ENCODE measurements at regions not wholly inside any gene's neighbourhood (a gene's known extent, or its start where the extent isn't known, plus 50 kb on each side); places are given as distances from the start of the nearest gene placed in this dataset.

DNA sequence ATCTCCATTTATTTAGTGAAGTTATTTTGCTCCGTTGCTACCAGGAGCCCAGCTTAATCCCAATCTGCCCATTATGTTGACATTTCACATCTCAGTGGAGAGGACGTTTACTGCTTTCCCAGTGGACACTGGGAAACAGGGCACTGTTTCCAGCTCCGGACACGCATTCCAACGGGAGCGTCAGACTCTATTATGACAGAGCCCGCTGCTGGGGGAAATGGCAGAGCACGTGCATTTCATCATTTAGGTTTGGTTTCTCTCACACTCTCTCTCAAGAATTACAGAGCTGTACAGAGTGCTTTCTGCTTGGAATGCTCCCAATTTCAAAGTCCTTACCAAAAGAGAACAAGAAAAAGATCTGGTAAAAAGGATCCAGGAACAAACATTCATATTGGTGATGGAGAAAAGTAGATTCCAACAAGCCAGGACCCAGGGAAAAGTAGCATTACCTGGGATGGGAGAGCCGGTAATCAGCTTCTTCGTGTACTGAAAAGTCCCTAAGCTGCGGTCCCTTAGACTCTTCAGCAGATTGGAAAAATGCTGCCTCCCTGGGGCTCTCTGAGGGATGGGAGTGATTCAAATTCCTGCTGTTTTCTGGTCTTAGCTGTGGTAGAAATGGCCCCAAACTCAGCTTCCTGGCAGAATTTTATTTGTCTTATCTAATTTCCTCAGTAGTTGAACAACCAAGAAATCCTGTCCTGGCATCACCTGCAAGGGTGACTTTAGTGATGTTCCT, 136.0 kb upstream of the THBS1 start:
- in situ Hi-C loops (cut with HindIII; ENCODE audit: low pct_unique_long_range_greater_than_20kb, low sequenced_read_pairs), result no loop called here
- intact Hi-C loops (cut with micrococcal nuclease; ENCODE audit: unreplicated experiment), result no loop called here
- ATAC-seq, result no peak
- Histone ChIP-seq H3K4me3 (ENCODE audit: low read depth in 2 of 2, low read length in 2 of 2) (no peak overlapping the region), H3K36me3 (ENCODE audit: control insufficient read depth, insufficient read depth, low read length) (no peaks in the 10 kb centered on the region), H3K27me3 (ENCODE audit: control insufficient read depth, insufficient read depth, low read length) (no peaks in the 10 kb centered on the region), H3K4me1 (ENCODE audit: control insufficient read depth, insufficient read depth, low read length) (no peaks in the 10 kb centered on the region), H3K27ac (ENCODE audit: low read length) (no peak overlapping the region), H3K9me3 (ENCODE audit: control insufficient read depth, insufficient read depth, low read depth, low read length) (no peaks in the 10 kb centered on the region)
- no peak for DNase-seq (ENCODE audit: low read depth, low spot score)
- TF ChIP-seq TCF7L2 (IDR thresholded peaks at IDR 0.05; ENCODE audit: low read depth, low read length) (no peak), SIN3A (IDR thresholded peaks at IDR 0.05; ENCODE audit: borderline replicate concordance, insufficient read depth, low read depth, low read length) (no peak), POLR2AphosphoS5 (IDR thresholded peaks at IDR 0.05; ENCODE audit: low read depth, low read length) (no peak)
- TF ChIP-seq, protein P1, sequence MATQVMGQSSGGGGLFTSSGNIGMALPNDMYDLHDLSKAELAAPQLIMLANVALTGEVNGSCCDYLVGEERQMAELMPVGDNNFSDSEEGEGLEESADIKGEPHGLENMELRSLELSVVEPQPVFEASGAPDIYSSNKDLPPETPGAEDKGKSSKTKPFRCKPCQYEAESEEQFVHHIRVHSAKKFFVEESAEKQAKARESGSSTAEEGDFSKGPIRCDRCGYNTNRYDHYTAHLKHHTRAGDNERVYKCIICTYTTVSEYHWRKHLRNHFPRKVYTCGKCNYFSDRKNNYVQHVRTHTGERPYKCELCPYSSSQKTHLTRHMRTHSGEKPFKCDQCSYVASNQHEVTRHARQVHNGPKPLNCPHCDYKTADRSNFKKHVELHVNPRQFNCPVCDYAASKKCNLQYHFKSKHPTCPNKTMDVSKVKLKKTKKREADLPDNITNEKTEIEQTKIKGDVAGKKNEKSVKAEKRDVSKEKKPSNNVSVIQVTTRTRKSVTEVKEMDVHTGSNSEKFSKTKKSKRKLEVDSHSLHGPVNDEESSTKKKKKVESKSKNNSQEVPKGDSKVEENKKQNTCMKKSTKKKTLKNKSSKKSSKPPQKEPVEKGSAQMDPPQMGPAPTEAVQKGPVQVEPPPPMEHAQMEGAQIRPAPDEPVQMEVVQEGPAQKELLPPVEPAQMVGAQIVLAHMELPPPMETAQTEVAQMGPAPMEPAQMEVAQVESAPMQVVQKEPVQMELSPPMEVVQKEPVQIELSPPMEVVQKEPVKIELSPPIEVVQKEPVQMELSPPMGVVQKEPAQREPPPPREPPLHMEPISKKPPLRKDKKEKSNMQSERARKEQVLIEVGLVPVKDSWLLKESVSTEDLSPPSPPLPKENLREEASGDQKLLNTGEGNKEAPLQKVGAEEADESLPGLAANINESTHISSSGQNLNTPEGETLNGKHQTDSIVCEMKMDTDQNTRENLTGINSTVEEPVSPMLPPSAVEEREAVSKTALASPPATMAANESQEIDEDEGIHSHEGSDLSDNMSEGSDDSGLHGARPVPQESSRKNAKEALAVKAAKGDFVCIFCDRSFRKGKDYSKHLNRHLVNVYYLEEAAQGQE (IDR thresholded peaks at IDR 0.05; ENCODE audit: insufficient read depth in 1 of 2, low read depth in 2 of 2, low read length in 1 of 2), result no peak
- TF ChIP-seq, protein P2, sequence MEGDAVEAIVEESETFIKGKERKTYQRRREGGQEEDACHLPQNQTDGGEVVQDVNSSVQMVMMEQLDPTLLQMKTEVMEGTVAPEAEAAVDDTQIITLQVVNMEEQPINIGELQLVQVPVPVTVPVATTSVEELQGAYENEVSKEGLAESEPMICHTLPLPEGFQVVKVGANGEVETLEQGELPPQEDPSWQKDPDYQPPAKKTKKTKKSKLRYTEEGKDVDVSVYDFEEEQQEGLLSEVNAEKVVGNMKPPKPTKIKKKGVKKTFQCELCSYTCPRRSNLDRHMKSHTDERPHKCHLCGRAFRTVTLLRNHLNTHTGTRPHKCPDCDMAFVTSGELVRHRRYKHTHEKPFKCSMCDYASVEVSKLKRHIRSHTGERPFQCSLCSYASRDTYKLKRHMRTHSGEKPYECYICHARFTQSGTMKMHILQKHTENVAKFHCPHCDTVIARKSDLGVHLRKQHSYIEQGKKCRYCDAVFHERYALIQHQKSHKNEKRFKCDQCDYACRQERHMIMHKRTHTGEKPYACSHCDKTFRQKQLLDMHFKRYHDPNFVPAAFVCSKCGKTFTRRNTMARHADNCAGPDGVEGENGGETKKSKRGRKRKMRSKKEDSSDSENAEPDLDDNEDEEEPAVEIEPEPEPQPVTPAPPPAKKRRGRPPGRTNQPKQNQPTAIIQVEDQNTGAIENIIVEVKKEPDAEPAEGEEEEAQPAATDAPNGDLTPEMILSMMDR (IDR thresholded peaks at IDR 0.05), result no peak
- POLR2A ChIA-PET, result no interaction called here
- BruUV-seq (replicated peaks), result no TSS peak
- CTCF ChIA-PET, result no interaction called here

DNA sequence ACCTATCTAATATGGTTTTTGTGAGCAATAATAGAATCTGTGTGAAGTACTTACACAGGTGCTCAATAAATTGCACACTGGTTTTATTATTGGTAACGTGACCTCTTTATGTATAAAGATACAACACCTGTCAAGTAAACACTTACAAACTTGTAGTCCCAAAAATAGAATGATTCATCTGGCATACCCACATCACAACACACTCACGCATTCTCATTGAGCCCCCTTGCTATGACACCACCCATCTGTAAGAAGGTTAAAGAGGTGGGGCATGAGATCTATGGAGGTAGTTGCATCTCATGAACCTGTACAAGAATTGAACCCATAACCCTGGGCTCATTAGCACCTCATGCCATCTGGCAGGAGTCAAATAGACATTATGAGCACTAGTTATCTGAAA, 134.9 kb upstream of the THBS1 start:
- no peak for DNase-seq (ENCODE audit: low read depth, low spot score)
- no peaks in the 10 kb centered on the region for H3K27me3 ChIP-seq (ENCODE audit: control insufficient read depth, insufficient read depth, low read length)
- H3K4me1 ChIP-seq (ENCODE audit: control insufficient read depth, insufficient read depth, low read length), result no peaks in the 10 kb centered on the region
- intact Hi-C loops (cut with micrococcal nuclease; ENCODE audit: unreplicated experiment), result no loop called here
- CTCF ChIA-PET, result no interaction called here
- BruUV-seq (replicated peaks), result no TSS peak
- no peak for ATAC-seq
- in situ Hi-C loops (cut with HindIII; ENCODE audit: low pct_unique_long_range_greater_than_20kb, low sequenced_read_pairs), result no loop called here
- no peak for TF ChIP-seq POLR2AphosphoS5 (IDR thresholded peaks at IDR 0.05; ENCODE audit: low read depth, low read length)
- TF ChIP-seq SIN3A (IDR thresholded peaks at IDR 0.05; ENCODE audit: borderline replicate concordance, insufficient read depth, low read depth, low read length), result no peak
- TF ChIP-seq, protein P1 (IDR thresholded peaks at IDR 0.05; ENCODE audit: insufficient read depth in 1 of 2, low read depth in 2 of 2, low read length in 1 of 2), result no peak
- TF ChIP-seq, protein P2 (IDR thresholded peaks at IDR 0.05), result no peak
- no peak for TF ChIP-seq TCF7L2 (IDR thresholded peaks at IDR 0.05; ENCODE audit: low read depth, low read length)
- no peak overlapping the region for H3K4me3 ChIP-seq (ENCODE audit: low read depth in 2 of 2, low read length in 2 of 2)
- POLR2A ChIA-PET, result no interaction called here
- H3K9me3 ChIP-seq (ENCODE audit: control insufficient read depth, insufficient read depth, low read depth, low read length), result no peaks in the 10 kb centered on the region
- H3K36me3 ChIP-seq (ENCODE audit: control insufficient read depth, insufficient read depth, low read length), result no peaks in the 10 kb centered on the region
- no peak overlapping the region for H3K27ac ChIP-seq (ENCODE audit: low read length)

Measured in Panc1 (cell line).